Femur (tissue), 1 donor: ENCODE measurements at regions not wholly inside any gene's neighbourhood (a gene's known extent, or its start where the extent isn't known, plus 50 kb on each side); places are given as distances from the start of the nearest gene placed in this dataset.

Source experiments
- DNase-seq: peaks from one replicate; pipeline ENCODE4 v3.0.0-alpha.2; 2017

DNA sequence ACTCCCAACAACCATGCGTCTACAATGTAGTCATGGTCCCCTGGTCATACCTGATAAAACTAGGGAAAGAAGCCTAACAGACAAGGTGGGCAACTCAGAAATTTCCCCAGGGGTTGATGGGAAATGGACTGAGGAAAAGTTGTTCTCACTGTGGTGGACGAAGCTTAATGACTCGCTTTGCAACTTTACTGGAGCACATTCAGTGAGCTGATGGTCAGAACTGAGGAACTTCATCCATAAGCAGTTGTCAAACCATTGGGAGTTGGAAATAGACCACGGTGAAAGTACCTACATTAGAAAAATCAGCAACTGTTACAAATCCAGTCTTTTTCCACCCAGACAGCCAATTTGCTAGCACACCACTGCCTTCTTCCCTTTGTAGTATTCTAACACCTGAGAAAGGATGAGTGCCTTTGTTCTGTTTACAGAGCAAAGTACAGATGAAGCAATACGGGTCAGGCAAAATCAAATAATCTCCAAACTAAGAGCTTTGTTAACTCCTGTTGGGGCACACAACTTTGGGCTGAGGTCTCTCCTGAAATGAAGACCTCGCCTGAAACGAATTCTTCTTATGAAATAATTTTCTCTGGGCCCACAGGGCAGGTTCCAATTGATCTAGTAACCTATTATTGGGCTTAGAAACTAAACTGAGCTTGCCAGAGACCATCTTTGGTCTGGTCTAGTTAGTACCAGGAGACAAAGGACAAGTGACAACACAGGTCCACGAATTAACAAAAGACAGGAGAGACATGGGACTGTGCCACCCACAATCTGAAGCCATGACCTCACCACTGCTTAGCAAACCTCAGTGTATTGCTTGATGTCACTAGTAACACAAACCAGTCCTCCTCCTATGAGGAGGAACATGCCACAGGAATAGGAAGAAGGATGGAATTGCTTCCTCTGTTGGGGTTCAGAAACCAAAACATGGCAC lies 58.9 kb upstream of the NFKB1 start:
- no peak for DNase-seq

DNA sequence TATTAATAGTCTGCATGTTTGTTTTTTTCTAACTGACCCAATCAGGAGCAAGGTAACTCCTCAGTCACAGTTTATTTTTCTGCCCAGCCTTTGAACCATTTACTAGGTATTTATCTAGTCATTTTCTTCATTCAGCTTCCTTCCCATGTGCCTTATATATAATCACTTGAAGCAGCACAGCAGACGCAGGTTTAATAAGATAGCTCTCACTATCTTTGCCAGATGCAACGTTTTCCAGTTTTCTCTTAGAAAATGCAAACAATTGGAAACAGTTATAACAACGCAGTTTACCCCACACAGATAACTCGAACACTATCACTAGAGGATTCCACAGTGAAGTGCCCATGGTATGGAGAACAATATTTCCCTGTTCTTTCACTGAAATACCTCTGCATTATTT lies 56.4 kb upstream of the NFKB1 start:
- no peak for DNase-seq

DNA sequence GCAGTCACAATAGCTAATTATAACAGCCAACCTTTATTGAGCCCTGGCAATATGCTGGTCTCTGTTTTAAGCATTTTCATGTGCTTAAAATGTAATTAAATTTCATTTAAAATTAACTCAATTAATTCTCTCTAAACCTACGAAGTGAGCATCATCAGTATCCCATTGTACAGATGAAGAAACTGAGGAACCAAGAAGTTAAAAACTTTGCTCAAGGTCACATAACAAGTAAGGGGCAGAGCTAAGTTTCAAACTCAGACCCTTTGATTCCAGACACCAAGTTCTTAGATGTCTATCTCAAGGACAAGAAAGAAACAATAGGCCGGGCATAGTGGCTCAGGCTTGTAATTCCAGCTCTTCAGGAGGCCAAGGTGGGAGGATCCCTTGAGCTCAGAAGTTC lies 55.9 kb upstream of the NFKB1 start:
- no peak for DNase-seq

DNA sequence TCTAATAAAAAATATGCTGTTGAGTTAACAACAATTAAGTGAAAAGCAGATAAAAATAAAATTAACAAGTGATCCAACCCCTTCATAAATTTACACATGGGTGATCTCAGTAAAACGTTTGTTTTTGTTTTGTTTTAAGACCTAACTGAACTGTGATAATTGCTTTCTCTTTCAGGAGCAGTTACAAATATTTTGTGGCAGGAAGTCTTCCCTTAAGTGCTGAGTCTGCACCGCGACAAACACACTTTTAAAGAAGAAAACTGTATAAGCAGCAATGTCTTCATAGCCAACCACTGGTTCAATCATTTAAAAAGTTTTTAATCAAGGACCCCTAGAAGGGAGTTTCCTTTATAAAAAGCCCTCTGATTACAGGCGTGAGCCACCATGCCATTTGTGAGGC lies 53.7 kb upstream of the NFKB1 start:
- no peak for DNase-seq

DNA sequence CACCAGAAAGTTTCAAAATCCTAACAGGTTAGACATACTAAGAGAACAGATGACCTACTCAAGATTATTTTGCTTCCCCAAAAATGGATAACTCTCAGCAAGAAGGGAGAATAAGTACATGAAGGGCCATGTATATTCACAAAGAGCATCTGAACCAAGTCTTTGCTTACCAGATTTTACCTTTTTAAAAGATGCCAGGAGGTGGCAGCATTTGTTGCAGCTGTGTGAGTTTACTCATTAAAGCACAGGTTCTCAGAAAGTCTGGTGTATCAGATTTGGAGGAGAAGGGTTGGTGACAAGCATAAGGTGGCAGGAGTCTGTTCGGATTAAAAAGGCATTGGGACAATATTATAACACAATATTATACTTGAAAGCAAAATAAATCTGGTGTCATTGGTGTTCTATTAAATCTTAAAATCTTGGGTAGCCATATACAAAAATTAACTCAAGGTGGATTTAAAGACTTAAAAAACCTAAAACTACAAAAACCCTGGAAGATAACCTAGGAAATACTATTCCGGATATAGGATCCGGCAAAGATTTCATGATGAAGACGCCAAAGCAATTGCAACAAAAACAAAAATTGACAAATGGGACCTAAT lies 51.3 kb upstream of the NFKB1 start:
- peak; percentile 47 for DNase-seq

DNA sequence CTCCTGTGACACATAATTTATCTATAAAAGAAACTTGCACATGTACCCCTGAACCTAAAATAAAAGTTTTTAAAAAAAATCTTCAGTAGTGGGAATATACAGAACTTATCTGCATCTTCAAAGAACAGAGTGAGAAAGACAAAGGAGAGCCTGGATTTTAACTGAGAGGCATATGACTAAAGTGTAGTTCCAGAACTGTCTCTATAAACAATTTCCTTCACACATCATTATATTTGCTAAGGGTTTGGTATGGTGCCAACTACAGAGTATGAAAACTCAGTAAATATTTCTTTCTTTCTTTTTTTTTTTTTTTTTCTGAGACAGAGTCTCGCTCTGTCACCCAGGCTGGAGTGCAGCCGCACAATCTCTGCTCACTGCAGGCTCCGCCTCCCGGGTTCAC lies 49.9 kb upstream of the NFKB1 start:
- no peak for DNase-seq
